ENCODE measurements at regions not wholly inside any gene's neighbourhood (a gene's known extent, or its start where the extent isn't known, plus 50 kb on each side); places are given as distances from the start of the nearest gene placed in this dataset.
"Not testable (repeated sequence)": the region's sequence is repeated elsewhere in the genome, so short reads cannot be mapped to it uniquely, and the experiment has no call there.

DNA sequence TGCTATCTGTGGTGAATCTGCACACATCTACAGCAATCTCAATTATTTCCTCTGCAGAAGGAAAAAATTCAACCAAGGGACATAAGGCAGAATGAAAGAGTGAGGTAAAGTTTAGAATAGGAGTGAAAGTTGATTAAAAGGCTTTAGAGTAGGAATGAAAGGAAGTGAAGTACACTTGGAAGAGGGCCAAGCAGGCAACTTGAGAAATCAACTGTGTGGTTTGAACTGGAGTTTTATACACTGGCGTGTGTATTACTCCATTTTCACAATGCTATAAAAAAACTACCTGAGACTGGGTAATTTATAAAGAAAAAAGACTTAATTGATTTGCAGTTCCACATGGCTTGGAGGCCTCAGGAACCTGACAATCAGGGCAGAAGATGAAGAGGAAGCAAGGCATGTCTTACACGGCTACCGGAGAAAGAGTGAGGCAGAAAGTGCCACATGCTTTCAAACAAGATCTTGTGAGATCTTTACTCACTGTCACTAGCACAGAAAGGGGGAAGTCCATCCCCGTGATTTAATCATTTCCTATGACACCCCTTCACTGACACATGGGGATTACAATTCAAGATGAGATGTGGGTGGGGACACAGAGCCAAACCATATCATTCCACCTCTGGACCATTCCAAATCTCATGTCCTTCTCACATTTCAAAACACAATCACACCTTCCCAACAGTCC lies 234.8 kb downstream of the IL15 start:
- Mint-ChIP-seq H3K9me3 (peaks cover 0 to 3% of the 10 kb centered on the region in 2 donors), H3K27ac (no peak overlapping the region), H3K4me1 (ENCODE audit: low read depth in 2 of 2) (no peaks in the 10 kb centered on the region), H3K36me3 (ENCODE audit: insufficient read depth) (no peaks in the 10 kb centered on the region), H3K27me3 (peaks cover 5 to 13% of the 10 kb centered on the region in 2 donors), H3K4me3 (no peak overlapping the region)
- ATAC-seq (replicated peaks) (no peak), DNase-seq (no peak)

DNA sequence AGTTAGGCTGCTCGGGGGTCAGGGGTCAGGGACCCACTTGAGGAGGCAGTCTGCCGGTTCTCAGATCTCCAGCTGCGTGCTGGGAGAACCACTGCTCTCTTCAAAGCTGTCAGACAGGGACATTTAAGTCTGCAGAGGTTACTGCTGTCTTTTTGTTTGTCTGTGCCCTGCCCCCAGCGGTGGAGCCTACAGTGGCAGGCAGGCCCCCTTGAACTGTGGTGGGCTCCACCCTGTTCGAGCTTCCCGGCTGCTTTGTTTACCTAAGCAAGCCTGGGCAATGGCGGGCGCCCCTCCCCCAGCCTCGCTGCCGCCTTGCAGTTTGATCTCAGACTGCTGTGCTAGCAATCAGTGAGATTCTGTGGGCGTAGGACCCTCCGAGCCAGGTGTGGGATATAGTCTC lies 246.3 kb downstream of the IL15 start:
- not testable (repeated sequence) for H3K27ac Mint-ChIP-seq; H3K36me3 Mint-ChIP-seq (ENCODE audit: insufficient read depth); H3K4me1 Mint-ChIP-seq (ENCODE audit: low read depth in 2 of 2); H3K9me3 Mint-ChIP-seq; H3K4me3 Mint-ChIP-seq; H3K27me3 Mint-ChIP-seq; ATAC-seq (replicated peaks); DNase-seq

- Mint-ChIP-seq H3K36me3 (ENCODE audit: insufficient read depth) (no peaks in the 10 kb centered on the region), H3K27me3 (no peaks in the 10 kb centered on the region), H3K27ac (no peak overlapping the region), H3K4me3 (no peak overlapping the region), H3K9me3 (no peaks in the 10 kb centered on the region), H3K4me1 (ENCODE audit: low read depth in 2 of 2) (no peaks in the 10 kb centered on the region)
- ATAC-seq (replicated peaks), result no peak
- DNase-seq, result no peak
These were observed 247.7 kb downstream of the IL15 start for GRCh38 chr4:141884070-141884469.

DNA sequence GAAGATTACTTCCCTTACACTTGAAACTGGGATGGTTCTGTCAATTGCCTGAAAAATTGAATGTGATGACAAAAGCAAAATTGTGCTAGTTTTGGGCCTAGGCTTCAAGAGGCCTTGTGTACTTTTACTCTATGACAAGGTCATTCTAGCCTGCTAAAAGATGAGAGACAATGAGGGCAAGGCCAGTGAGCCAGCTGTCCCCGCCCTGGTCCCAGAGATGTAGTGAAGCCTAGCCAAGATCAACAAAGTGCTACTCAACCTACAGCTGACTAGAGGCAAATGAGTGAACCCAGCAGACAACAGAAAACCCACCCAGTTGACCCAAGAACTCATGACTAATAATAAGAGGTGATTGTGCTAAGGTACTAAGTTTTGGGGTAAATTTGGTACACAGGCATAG lies 248.7 kb downstream of the IL15 start:
- no peaks in the 10 kb centered on the region for H3K36me3 Mint-ChIP-seq (ENCODE audit: insufficient read depth)

DNA sequence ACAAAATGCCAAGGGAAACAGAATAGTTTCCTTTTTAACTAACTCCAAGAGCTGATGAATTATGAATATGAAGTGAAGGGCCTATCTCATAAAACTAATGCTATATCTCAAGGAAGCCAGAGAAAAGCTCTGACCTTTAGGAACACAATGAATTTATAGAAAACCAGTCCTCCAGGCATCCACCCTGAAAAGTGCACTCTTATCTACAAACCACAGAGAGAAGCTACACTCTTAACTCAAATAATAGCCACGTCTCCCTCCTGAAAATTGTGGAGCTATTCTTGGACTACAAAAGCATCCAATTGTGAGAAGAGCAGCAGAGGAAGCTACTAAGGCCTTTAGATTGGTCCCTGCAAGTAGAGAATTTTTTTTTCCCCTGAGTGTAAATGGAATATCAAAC lies 253.9 kb downstream of the IL15 start:
- ATAC-seq (replicated peaks), result no peak
- H3K9me3 Mint-ChIP-seq, result no peaks in the 10 kb centered on the region
- no peaks in the 10 kb centered on the region for H3K27me3 Mint-ChIP-seq
- H3K27ac Mint-ChIP-seq, result no peak overlapping the region
- H3K4me1 Mint-ChIP-seq (ENCODE audit: low read depth in 2 of 2), result no peaks in the 10 kb centered on the region
- no peak overlapping the region for H3K4me3 Mint-ChIP-seq
- no peaks in the 10 kb centered on the region for H3K36me3 Mint-ChIP-seq (ENCODE audit: insufficient read depth)
- DNase-seq, result no peak

More for the DNA sequence above, 248.7 kb downstream of the IL15 start:
- Mint-ChIP-seq H3K4me1 (ENCODE audit: low read depth in 2 of 2) (no peaks in the 10 kb centered on the region), H3K4me3 (no peak overlapping the region), H3K27me3 (no peaks in the 10 kb centered on the region), H3K9me3 (no peaks in the 10 kb centered on the region), H3K27ac (no peak overlapping the region)
- ATAC-seq (replicated peaks) (no peak), DNase-seq (no peak)

DNA sequence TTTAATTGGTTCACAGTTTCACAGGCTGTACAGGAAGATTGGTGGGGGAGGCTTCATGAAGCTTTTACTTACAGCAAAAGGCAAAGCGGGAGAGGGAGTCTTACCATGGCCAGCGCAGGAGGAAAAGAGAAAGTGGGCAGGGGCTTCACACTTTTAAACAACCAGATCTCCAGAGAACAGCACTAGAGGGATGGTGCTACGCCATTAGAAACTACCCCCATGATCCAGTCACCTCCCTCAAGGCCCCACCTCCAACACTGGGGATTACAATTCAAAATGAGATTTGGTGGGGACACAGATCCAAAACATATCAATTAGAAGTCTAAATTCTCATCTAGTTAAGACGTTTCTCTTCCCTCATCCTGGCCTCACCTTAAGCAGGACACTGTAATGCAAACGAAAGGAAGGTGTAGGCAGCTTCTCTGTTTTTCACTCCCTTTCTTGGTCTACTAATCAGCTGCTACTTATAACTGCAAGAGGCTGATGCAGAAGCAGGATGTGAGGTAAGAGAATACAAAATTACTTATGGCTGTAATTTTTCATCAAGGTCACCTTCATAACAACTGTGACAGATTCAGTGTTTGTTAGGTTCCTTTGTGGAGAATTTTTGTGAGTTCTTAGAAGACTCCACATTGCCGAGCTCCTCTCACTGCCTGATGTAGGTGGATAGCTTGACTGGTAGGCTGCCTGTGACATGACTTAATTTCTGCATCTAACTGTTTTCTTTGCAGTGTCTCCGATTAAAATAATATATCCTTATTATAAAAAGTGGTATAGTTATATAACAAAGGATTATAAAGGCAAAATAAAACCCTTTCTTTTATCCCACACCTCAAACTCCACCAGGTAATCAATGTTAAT lies 255.1 kb downstream of the IL15 start:
- Mint-ChIP-seq H3K36me3 (ENCODE audit: insufficient read depth) (no peaks in the 10 kb centered on the region), H3K4me3 (no peak overlapping the region), H3K27ac (no peak overlapping the region), H3K9me3 (no peaks in the 10 kb centered on the region), H3K4me1 (ENCODE audit: low read depth in 2 of 2) (no peaks in the 10 kb centered on the region), H3K27me3 (no peaks in the 10 kb centered on the region)
- DNase-seq (no peak), ATAC-seq (replicated peaks) (no peak)

GRCh38 chr4:141896687-141897086 lies 260.3 kb downstream of the IL15 start:
- Mint-ChIP-seq H3K4me3 (no peak overlapping the region), H3K36me3 (ENCODE audit: insufficient read depth) (no peaks in the 10 kb centered on the region), H3K27ac (no peak overlapping the region)

GRCh38 chr4:141898346-141898745 lies 262.0 kb downstream of the IL15 start:
- Mint-ChIP-seq H3K4me1 (ENCODE audit: low read depth in 2 of 2) (peaks cover 0 to 4% of the 10 kb centered on the region in 2 donors), H3K27ac (peak overlapping the region in 1 of 2 donors; percentile 62), H3K36me3 (ENCODE audit: insufficient read depth) (no peaks in the 10 kb centered on the region), H3K4me3 (no peak overlapping the region), H3K27me3 (peaks cover 0 to 14% of the 10 kb centered on the region in 2 donors), H3K9me3 (no peaks in the 10 kb centered on the region)
- ATAC-seq (replicated peaks), result no peak
- no peak for DNase-seq

More at GRCh38 chr4:141896687-141897086, 260.3 kb downstream of the IL15 start:
- Mint-ChIP-seq H3K4me1 (ENCODE audit: low read depth in 2 of 2) (peaks cover 0 to 4% of the 10 kb centered on the region in 2 donors), H3K9me3 (no peaks in the 10 kb centered on the region), H3K27me3 (peaks cover 0 to 9% of the 10 kb centered on the region in 2 donors)
- ATAC-seq (replicated peaks) (no peak), DNase-seq (no peak)

DNA sequence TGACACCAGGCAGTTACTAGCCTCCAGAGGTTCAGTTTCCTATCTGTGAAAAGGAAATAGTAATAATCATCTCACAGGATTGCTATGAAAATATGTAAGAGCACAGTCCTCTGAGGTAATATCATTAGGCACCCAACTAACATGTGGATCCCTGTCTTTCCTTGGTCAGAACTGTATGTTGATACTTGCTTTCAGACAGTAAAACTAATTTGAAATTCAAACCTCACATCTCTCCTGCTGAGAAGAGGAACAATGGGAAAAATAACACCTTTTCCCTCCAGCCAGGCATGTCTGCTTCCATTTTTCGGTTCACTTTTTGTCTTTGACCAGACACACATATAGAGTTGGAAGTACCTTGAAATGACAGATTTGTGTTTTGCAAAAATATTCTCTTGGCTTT lies 262.7 kb downstream of the IL15 start:
- H3K27ac Mint-ChIP-seq, result no peak overlapping the region

GRCh38 chr4:141899541-141899940 lies 263.2 kb downstream of the IL15 start:
- no peak for ATAC-seq (replicated peaks)
- peaks cover 0 to 4% of the 10 kb centered on the region in 2 donors for H3K4me1 Mint-ChIP-seq (ENCODE audit: low read depth in 2 of 2)
- no peaks in the 10 kb centered on the region for H3K9me3 Mint-ChIP-seq
- H3K4me3 Mint-ChIP-seq, result no peak overlapping the region
- H3K27me3 Mint-ChIP-seq, result peaks cover 0 to 14% of the 10 kb centered on the region in 2 donors
- H3K27ac Mint-ChIP-seq, result no peak overlapping the region
- no peak for DNase-seq
- no peaks in the 10 kb centered on the region for H3K36me3 Mint-ChIP-seq (ENCODE audit: insufficient read depth)

More for the DNA sequence above, 262.7 kb downstream of the IL15 start:
- H3K4me1 Mint-ChIP-seq (ENCODE audit: low read depth in 2 of 2), result peaks cover 0 to 4% of the 10 kb centered on the region in 2 donors
- H3K9me3 Mint-ChIP-seq, result no peaks in the 10 kb centered on the region
- no peaks in the 10 kb centered on the region for H3K36me3 Mint-ChIP-seq (ENCODE audit: insufficient read depth)
- no peak for ATAC-seq (replicated peaks)
- H3K27me3 Mint-ChIP-seq, result peaks cover 0 to 14% of the 10 kb centered on the region in 2 donors
- DNase-seq, result no peak
- H3K4me3 Mint-ChIP-seq, result no peak overlapping the region

DNA sequence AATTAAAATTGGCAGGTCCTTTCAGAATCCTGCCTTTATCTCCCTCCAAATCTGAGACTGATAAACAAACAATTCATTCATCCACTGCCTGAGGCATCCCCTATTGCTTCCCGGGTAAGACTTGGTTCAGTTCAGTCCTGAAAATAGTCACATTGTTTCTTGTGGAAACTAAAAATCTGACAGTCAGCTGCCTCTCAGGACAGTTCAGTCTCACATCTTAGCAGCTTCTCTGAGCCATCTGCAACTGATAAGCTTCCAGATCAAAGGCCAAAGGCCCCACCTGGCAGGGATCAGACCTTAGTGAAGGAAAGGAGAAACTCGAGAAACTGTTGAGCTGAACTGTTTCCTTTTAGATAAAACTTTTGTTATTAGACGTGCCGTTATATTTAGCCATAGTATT lies 264.5 kb downstream of the IL15 start:
- Mint-ChIP-seq H3K4me3 (no peak overlapping the region), H3K27ac (no peak overlapping the region), H3K27me3 (peaks cover 0 to 14% of the 10 kb centered on the region in 2 donors), H3K9me3 (no peaks in the 10 kb centered on the region), H3K36me3 (ENCODE audit: insufficient read depth) (no peaks in the 10 kb centered on the region), H3K4me1 (ENCODE audit: low read depth in 2 of 2) (peaks cover 0 to 4% of the 10 kb centered on the region in 2 donors)
- DNase-seq (no peak), ATAC-seq (replicated peaks) (no peak)

- H3K27ac Mint-ChIP-seq, result no peak overlapping the region
- H3K27me3 Mint-ChIP-seq, result peaks cover 6% of the 10 kb centered on the region in 2 donors
- H3K4me3 Mint-ChIP-seq, result no peak overlapping the region
These were observed 269.4 kb downstream of the IL15 start for GRCh38 chr4:141905751-141906150.

GRCh38 chr4:141909541-141909940 lies 273.2 kb downstream of the IL15 start:
- Mint-ChIP-seq H3K4me3 (no peak overlapping the region), H3K36me3 (ENCODE audit: insufficient read depth) (no peaks in the 10 kb centered on the region), H3K9me3 (no peaks in the 10 kb centered on the region), H3K27me3 (peaks cover 0 to 17% of the 10 kb centered on the region in 2 donors), H3K4me1 (ENCODE audit: low read depth in 2 of 2) (no peaks in the 10 kb centered on the region), H3K27ac (no peak overlapping the region)
- DNase-seq (no peak), ATAC-seq (replicated peaks) (no peak)

More at GRCh38 chr4:141905751-141906150, 269.4 kb downstream of the IL15 start:
- Mint-ChIP-seq H3K36me3 (ENCODE audit: insufficient read depth) (no peaks in the 10 kb centered on the region), H3K4me1 (ENCODE audit: low read depth in 2 of 2) (no peaks in the 10 kb centered on the region), H3K9me3 (no peaks in the 10 kb centered on the region)
- no peak for ATAC-seq (replicated peaks)
- no peak for DNase-seq

DNA sequence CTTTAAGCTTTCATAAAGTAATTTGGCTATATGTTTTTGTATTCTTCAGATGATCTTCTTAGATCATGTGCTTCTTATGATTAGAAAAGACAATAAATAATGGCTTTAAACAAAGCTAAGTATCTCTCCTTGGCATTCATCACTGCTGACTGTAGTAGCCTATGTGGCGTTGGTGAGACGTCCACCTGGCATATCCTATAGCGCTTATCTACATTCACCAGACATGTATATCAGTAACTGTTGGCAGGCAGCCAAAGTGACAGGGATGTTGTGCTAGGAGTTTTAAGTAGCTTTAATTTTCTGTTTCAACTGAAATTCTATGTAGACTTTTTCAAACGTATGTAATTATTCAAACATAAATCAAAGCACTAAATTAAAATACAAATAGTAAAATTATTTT lies 276.4 kb downstream of the IL15 start:
- H3K4me1 Mint-ChIP-seq (ENCODE audit: low read depth in 2 of 2), result no peaks in the 10 kb centered on the region
- peaks cover 0 to 17% of the 10 kb centered on the region in 2 donors for H3K27me3 Mint-ChIP-seq
- no peaks in the 10 kb centered on the region for H3K9me3 Mint-ChIP-seq
- DNase-seq (no peak), ATAC-seq (replicated peaks) (no peak)
- no peak overlapping the region for H3K4me3 Mint-ChIP-seq
- no peaks in the 10 kb centered on the region for H3K36me3 Mint-ChIP-seq (ENCODE audit: insufficient read depth)
- no peak overlapping the region for H3K27ac Mint-ChIP-seq
